CD4-positive, alpha-beta T cell treated with Interleukin-6 at 100 ng/mL for 8 hours (primary cell): ENCODE measurements at regions not wholly inside any gene's neighbourhood (a gene's known extent, or its start where the extent isn't known, plus 50 kb on each side); places are given as distances from the start of the nearest gene placed in this dataset.
"Not testable (repeated sequence)": the region's sequence is repeated elsewhere in the genome, so short reads cannot be mapped to it uniquely, and the experiment has no call there.

Experiments used
- DNase-seq: peaks from one replicate; pipeline ENCODE4 v3.0.0-alpha.2; 2020; ENCODE audit warnings: mixed read lengths, low spot score

DNA sequence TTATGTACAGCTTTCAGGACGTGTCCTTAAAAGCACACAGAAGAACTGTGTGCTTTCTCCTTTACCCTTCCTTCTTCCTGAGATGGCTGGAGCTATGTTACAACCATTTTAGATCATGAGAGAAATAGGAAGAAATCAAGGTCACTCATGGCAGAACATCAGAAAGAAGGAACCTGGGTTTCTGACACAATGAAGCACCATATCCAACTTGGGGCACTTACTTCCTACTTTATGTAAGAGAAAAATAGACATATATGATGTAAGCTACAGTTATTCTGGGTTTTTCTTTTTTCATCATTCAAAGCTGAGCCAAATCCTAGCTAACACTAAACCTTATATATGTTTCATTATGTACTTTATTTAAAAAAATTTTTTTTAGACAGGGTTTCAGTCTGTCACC is 79.5 kb downstream of the FAM161A start:
- no peak for DNase-seq

DNA sequence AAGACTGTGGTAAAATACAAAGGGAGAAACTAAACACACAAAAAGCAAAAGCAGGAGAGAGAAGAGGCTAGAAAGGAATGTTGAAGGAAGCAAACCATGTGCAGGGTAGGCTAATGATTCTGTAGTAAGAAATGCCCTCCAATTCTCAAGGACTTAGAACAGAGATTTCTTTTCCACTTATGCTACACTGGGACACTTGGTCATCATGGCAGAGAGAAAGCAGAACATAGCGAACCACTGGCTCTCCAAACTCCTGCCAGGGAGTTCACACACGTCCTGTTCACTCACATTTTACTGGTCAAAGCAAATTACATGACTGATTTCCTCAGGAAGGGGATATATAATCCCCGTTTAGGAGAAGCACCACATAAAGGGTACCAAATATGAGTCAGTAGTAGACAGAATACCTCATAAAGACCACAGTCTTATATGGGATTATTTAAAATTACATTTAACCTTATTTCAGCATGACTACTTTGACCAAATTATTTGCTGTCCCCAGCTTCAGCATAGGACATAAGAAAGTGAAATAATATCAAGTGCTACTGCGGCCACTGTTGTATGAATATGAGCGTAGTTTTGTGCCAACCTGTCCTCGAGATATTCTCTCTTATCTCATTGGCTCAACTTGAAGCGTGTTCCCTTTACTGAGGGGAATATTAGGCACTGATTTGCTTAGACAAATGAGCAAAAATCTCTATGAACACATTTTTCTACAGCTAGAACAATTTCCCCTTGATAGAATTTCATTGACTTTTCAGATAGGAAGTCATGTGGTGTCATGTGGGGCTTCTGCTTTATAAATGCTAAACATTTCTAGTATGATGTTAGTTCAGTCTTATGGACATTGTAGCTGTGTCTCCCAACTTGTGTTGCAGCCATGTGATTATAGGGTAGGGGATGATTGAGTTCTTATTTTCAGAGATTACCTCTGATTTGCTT is 81.7 kb downstream of the FAM161A start:
- no peak for DNase-seq

DNA sequence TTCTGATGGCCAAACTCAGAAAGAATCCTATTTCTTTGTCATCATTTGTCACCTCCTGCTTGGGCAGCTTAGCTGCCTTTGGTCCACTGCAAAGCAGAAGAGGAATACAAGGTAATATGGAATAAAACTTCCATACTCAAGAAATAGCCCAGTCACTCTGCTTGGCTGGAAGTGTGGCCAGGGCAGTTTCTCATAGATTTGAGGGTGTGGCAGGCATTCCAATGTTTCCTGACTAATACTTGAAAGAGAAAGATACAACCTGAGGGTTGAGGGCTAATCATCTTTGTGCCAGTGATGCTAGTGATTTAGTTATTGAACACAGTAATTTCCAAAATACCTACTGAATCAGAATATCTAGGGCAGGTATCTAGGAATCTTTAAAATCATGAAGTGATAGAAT is 83.1 kb downstream of the FAM161A start:
- no peak for DNase-seq

DNA sequence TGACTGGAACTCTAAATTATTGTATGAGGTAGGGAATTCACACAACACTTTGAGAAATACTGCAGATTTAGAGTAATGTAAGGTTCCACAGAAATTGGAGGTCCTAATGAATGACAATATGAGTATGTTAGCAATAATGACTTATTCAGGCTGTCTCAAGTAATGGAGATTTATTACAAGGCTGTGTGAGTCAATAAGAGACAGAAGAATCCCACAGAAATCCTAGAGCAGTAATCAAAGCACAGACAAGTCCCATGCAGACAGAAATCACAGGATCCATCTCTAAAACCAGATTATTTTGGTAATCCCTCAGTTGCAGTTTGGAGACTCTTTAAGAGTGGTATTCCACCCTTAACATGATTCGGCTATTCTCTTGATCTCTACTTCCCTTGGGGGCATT is 83.6 kb downstream of the FAM161A start:
- DNase-seq: no peak

DNA sequence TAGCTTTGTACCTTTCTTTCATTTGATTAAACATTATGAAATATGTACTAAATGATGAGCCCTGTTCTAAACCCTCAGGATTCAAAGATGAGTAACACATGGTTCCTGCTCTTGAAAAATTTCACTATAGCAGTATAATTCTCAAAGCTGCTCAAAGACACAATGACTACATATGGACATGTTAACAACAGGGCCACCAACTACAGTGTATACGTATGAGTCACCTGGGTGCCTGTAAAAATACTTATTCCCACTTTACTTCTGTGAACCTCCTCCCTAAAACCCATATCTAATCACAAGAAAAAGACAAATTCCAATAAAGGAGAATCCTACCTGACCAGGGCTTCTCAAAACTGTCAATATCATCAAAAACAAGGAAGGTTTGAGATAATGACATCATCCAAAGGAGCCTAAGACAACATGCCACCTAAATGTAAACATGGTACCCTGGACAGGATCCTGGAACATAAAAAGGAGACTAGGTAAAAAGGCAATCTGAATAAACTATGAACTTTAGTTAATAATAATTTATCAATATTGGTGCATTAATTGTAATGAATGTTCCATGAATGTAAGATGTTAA is 84.7 kb downstream of the FAM161A start:
- DNase-seq: no peak

DNA sequence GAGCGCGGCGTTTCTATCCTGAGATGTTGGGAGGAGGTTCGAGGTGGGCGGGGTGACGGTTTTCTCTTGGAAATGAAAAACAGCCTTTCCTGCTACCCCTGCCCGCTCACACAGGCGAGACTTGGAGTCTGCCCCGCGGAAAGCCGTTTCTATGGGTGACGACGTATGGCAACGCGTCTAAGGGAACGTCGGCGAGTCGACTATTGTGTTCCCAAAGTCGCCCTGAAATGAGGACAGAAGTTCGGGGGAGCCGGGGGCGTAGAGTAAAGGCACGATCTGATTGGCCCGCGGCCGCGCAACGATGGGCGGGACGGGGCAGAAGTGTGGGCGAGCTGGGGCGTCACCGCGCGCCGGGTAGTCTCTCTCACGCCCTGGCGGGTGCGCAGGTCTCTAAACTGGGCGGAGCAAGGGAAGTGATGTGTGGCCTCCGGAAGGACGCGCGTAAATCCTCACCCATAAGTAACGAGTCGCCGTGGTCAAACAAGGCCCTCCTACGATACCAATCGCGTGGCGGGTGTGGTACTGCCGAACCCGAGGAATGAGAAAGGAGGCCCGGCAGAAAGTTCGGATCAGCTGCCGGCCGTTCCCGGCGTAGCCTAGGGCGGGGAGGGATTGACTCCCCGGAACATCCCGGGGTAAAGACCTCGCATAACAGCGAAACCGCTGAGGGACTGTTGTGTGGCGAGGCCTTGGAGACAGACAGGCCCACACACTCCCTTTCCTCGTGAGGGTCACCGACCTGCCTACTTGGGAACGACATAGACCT is 89.6 kb downstream of the FAM161A start:
- peak; percentile 95 for DNase-seq

DNA sequence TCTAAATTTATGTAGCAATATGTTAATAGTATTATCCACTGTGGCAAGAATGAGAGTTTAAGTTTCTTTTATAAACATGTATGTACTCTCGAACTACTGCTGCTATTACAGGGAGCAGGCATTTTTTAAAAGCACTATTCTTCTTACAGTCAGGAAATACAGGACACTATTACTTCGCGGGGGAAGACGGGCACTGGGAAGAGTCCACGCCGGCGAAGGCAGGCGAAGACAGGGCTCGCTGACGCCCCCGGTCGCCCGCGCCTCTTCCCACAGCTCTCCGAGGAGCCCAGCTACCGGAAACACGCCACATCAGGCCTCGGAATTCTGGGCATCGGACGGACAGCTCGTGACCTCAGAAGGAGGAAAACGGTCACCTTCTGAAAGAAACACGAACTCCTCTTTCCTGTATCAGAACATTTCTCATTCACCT is 90.2 kb downstream of the FAM161A start:
- no peak for DNase-seq

DNA sequence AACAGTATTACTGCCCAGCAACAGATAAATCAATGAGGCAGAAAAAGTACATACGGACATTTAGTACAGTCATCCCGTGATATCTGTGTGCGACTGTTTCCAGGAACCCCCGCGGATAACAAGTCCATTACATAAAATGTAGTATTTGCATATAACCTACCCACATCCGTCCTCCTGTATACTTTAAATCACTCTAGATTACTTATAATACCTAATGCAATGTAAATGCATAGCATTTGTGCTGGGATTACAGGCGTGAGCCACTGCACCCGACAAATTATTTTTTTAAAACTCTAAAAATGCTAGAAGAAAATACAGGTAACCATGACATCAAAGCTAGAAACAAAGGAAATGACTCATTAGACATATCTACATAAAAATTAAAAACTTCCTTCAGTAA is 91.6 kb downstream of the FAM161A start:
- peak; percentile 1 for DNase-seq

DNA sequence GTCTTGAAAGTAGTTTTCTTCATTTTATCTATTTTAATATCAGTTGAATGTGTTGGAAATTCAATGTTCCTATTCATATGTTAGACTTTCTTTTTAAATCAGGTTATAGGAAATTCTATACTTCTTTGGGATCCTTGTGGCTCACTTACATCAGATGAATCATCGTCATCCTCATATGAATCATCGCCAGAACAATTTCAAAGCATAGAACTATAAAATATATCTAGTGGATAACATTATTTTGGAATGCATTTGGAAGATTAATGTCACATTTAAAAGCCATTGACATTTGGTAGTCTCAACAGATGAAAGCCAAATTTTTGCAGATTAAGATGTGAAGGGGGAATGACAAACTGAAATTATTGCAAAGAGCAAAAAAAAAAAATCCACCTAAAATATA is 94.1 kb downstream of the FAM161A start:
- no peak for DNase-seq

DNA sequence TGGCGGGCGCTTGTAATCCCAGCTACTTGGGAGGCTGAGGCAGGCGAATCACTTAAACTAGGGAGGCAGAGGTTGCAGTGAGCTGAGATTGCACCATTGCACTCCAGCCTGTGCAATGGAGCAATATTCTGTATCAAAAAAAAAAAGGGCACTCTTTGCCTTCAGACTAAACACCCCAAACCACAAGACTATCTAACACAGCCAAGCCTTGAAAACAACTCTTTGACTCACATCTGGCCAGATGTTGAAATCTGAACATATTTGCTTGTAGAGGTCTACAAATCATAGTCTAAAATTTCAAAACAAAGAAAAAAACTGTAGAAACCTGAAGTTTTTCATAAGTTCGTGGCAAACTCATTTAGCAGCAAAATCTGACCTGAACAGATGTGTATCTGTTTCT is 94.9 kb downstream of the FAM161A start:
- no peak for DNase-seq

DNA sequence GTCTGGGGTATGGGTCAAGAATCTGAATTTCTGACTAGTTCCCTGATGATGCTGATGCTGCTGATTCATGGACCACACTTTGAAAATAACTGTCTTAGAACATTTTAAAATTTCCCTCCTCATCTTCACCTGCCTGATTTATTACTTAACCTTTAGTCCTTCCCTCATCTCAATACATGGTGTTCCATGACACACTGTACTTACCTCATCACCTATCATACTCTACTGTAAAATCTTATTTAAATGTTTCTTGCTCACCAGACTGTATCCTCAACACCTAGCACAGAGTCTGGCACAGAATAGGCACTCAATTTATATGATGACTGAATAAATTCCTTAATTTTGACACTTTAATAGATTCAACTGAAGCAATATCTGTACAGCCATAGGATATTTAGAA is 95.7 kb downstream of the FAM161A start:
- no peak for DNase-seq

DNA sequence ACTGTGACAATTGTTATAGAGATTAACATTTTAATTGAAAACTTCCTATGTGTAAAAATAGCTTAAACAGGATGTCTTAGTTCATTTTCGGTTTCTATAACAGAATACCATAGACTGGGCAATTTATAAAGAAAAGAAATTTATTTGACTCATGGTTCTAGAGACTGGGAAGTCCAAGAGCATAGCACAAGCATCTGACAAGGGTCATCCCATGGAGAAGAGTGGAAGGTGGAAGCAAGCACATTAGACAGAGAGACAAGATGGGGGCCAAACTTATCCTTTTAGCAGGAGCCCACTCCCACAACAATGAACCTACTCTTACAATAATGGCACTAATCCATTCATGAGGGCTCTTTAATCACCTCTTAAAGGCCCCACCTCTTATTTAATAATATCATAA is 100.3 kb downstream of the FAM161A start:
- DNase-seq: no peak

DNA sequence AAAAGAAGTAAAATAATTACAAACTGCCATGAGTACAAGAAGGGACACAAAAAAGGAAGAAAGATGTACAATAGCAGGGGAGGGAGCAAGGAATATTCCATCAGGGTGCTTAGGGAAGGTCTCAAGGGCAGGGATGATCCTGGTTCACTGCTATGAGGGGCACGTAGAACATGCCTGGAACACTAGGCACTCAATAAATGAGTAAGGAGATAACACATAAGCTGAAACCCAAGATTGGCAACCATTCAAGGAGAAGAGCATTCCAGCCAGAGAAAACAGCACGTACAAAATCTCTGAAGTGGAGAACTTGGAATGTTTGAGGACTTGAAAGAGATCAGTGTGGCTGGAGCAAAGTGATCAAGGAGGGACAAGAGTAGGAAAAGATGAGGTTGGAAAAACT is 103.2 kb downstream of the FAM161A start:
- no peak for DNase-seq

DNA sequence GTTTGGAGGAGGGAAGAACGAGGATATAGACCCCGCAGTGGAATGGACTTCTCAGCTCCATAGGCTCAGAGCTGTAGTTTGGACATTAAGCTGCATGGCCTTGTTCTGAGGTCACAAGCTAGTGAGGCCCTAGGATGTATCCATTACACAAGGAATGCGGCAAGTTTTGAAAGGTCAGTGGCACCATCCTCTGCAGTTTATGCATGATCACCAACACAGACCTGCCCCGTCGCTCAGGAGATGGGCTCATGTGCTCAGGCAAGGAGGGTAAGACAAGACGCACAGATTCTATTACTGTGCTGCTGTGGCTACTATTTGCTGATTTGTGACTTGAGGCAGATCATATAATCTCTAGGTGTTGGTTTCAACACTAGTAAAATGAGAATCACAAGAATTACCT is 110.9 kb downstream of the FAM161A start:
- DNase-seq: no peak

DNA sequence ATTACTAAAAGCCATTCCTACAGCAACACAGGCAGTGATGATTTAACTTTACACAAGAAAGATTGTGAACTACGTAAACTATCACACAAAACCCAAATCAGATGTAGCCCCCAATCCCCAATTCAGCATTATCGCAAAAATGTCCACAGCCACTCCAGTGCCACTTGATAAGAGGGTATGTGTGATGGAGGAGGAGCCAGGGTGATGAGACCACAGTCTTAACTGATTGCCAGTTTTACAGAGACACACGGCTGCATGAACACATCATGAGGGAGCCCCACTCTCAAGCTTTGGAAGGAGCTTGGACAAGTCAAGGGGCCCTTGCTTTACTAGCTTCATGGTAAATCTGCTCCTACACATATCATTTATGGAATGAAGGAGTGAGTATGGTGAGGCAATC is 116.0 kb downstream of the FAM161A start:
- DNase-seq: no peak

DNA sequence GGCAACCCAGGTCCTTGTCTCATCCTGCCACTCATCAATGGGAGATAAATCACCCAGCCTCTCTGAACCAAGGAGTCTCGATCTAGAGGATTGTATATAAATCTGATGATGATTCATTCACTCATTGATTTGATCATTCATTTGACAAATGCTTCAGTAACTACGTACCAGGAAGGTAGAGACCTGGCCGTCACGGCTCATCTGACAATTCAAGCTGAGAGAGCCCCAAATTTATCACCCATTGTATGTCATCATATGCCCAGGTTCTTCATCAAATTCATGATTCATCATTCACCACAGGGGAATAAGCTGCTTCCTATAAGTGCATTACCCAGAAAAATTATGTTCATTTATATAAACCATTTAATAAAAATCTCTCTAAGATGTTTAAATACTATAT is 116.9 kb downstream of the FAM161A start:
- no peak for DNase-seq

DNA sequence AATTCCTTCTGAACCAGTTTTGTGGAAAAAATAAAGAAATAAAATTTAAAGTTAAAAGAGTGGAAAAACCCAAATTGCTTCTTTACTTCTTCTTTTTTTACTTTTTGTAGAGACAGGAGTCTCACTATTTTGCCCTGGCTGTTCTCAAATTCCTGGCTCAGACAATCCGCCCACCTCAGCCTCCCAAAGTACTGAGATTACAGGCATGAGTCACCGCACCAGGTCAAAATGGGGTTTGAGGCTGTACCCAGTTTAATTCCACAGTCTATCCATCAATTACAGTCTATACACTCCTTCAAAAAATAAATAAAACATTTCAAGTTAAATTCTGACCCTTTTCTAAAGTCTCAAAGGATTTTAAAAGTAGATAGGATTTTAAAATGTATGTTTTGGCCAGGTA is 120.3 kb downstream of the FAM161A start:
- DNase-seq: no peak

DNA sequence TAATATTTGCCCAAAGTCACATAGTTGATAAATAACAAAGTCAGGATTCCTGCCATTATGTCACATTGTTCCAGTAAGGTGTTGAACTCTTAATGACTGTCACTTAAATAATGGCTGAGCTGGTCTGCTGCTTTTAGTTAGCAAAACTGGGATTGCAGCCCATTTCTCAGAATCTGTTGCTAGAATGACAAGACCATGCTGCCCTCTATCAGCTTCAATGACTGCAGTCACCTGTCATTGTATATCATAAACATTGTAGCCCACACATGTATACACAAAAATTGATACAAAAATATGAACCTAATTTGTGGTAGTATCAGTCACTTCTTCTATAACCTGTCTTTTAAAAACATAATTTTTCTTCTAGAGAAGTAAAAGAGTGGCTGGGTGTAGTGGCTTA is 121.1 kb downstream of the FAM161A start:
- no peak for DNase-seq

DNA sequence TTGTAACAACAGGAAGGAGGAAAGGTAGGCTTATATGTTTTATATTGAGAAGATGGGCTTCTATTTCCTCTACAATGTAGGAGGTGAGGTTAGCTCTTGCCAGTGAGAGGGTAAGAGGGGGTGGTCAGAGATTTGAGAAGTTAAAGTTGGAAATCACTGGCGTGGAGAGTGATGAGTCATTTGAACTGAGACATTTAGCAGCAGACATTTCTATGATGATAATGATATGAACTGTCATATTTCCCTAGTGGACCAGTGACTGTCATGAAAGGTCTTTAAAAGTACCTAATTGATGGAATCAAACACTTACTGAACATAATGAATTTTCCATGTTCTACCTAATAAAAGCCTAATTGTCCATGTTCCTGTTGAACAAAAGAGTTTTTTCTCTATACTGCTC is 126.1 kb downstream of the FAM161A start:
- no peak for DNase-seq

DNA sequence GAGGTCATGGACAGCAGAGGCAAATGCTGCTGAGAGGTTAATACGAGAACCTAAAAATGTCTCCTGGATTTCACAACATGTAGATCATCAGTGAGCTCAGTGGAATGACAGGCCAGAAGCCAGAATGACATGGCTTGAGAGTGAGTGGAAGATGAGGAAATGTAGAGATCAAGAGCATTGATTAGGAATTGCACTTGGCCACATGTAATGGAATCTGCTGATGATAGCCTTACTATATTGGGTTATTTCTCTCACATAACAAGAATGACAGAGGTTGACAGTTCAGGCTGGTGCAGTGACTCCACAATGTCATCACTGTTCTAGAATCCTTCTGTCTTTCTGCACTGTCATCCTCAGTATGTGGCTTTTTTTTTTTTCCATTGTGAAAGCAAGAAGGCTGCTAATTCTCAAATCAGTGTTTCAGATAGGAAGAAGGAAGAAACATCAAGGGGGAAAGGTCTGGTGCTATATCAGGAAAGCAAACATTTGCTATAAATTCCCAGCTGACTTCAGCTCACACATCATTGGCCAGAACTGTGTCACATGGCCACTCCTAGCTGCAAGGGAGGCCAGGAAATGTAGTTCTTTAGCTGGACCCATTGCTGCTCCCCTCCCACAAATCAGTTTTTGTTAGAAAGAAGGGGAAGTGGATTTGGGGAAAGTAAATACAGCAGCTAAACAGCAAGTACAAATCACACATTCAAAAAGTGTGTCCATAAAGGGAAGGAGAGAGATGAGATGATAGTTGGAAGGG is 127.2 kb downstream of the FAM161A start:
- DNase-seq: no peak

DNA sequence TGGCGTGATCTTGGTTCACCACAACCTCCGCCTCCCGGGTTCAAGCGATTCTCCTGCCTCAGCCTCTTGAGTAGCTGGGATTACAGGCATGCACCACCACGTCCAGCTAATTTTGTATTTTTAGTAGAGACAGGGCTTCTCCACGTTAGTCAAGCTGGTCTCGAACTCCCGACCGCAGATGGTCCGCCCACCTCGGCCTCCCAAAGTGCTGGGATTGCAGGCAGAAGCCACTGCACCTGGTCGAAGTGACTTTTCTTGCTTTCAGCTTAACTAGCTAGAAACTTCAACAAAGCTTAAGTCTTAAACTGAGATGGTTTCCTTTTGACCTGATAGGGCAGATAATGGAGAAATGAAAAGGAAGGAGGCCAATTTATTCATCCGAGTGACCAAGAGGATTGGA is 130.5 kb downstream of the FAM161A start:
- not testable (repeated sequence) for DNase-seq

DNA sequence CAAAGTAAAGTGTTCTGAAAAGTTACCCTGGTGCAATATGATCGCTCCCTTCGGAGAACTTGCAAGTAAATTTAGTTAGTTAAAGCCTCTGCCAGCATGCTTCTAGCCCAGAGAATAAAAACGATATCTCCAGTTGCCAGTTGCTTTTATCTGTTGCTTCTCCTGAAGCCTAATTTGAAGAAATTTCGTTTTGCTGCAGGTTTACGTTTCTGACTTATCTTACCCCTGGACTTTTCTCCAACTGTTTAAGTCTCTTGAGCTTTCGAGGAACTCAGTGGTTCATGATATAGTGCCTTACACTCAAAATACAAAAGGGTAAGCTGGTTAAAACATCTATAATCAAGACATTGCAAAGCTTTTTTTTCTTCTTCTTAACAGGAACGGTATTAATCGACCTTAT is 131.1 kb downstream of the FAM161A start:
- no peak for DNase-seq
